HepG2 (cell line): ENCODE measurements at regions not wholly inside any gene's neighbourhood (a gene's known extent, or its start where the extent isn't known, plus 50 kb on each side); places are given as distances from the start of the nearest gene placed in this dataset.

Experiments
- ERF ChIP-seq: IDR thresholded peaks from 2 replicates; pipeline ENCODE4 v1.6.1; 2018; ENCODE audit warnings: missing biosample characterization, missing genetic modification reagents
- HCFC1 ChIP-seq: fragments of 150-350 bp; IDR thresholded peaks from 2 replicates; pipeline ENCODE4 v1.6.1; 2014; ENCODE audit warnings: low read depth, low read length
- HOXA5 ChIP-seq: sonication (generic); formaldehyde crosslinking; IDR thresholded peaks from 2 replicates; pipeline ENCODE4 v1.4.0; 2020; ENCODE audit warnings: missing genetic modification reagents
- MEF2D ChIP-seq: sonication (generic); formaldehyde crosslinking; IDR thresholded peaks from 2 replicates; pipeline ENCODE4 v1.5.1; 2020; ENCODE audit warnings: mild to moderate bottlenecking, missing genetic modification reagents
- NFYB ChIP-seq: sonication (generic); formaldehyde crosslinking; IDR thresholded peaks from 2 replicates; pipeline ENCODE4 v1.4.0; 2020; ENCODE audit warnings: missing genetic modification reagents
- PLSCR1 ChIP-seq: sonication (generic); formaldehyde crosslinking; IDR thresholded peaks from 2 replicates; pipeline ENCODE4 v1.5.0; 2020; ENCODE audit warnings: missing genetic modification reagents, mild to moderate bottlenecking, borderline replicate concordance
- RARA ChIP-seq: IDR thresholded peaks from 2 replicates; pipeline ENCODE4 v1.6.1; 2016; ENCODE audit warnings: missing genetic modification reagents, missing compliant biosample characterization
- RBM22 ChIP-seq: fragments of 200-400 bp; formaldehyde crosslinking; optimal IDR thresholded peaks from 2 replicates; pipeline ENCODE3; 2017; ENCODE audit warnings: mild to moderate bottlenecking, low read length, moderate library complexity
- SOX5 ChIP-seq: IDR thresholded peaks from 2 replicates; pipeline ENCODE4 v1.6.1; 2016; ENCODE audit warnings: borderline replicate concordance
- SP140L ChIP-seq: sonication (generic); formaldehyde crosslinking; IDR thresholded peaks from 2 replicates; pipeline ENCODE4 v1.4.0; 2020; ENCODE audit warnings: missing genetic modification reagents, borderline replicate concordance
- TCF12 ChIP-seq, 2 experiments: fragments of 450-650 bp in 1 of 2; sonication (generic) in 1 of 2; formaldehyde crosslinking in 1 of 2; IDR thresholded peaks; 2 replicates each; pipeline versions ENCODE4 v1.6.1 to v1.8.0; 2017 to 2022; ENCODE audit warnings: antibody characterized with exemption in 1 of 2, mild to moderate bottlenecking in 1 of 2, missing genetic modification reagents in 1 of 2, moderate library complexity in 1 of 2
- TOE1 ChIP-seq: sonication (generic); formaldehyde crosslinking; IDR thresholded peaks from 2 replicates; pipeline ENCODE4 v1.4.0; 2020; ENCODE audit warnings: mild to moderate bottlenecking, missing genetic modification reagents
- ZFX ChIP-seq: sonication (generic); formaldehyde crosslinking; IDR thresholded peaks from 2 replicates; pipeline ENCODE4 v1.4.0; 2020; ENCODE audit warnings: mild to moderate bottlenecking, low read depth, missing genetic modification reagents, moderate library complexity
- ZNF34 ChIP-seq: sonication (generic); formaldehyde crosslinking; IDR thresholded peaks from 2 replicates; pipeline ENCODE4 v1.4.0; 2020; ENCODE audit warnings: mild to moderate bottlenecking, missing genetic modification reagents, borderline replicate concordance
- ZNF577 ChIP-seq: sonication (generic); formaldehyde crosslinking; IDR thresholded peaks from 2 replicates; pipeline ENCODE4 v1.4.0; 2020; ENCODE audit warnings: mild to moderate bottlenecking, low read depth, missing genetic modification reagents, borderline replicate concordance
- TF ChIP-seq, protein P1 (sequence below): sonication (generic); formaldehyde crosslinking; IDR thresholded peaks from 2 replicates; pipeline ENCODE4 v1.5.0; 2020; ENCODE audit warnings: mild to moderate bottlenecking, missing genetic modification reagents, borderline replicate concordance
- TF ChIP-seq, protein P2 (sequence below): sonication (generic); formaldehyde crosslinking; IDR thresholded peaks from 2 replicates; pipeline ENCODE4 v1.4.0; 2020; ENCODE audit warnings: mild to moderate bottlenecking, missing genetic modification reagents, borderline replicate concordance
- TF ChIP-seq, protein P3 (sequence below): sonication (generic); formaldehyde crosslinking; IDR thresholded peaks from 2 replicates; pipeline ENCODE4 v1.4.0; 2020; ENCODE audit warnings: missing genetic modification reagents, mild to moderate bottlenecking, borderline replicate concordance
- TF ChIP-seq, protein P4 (sequence below): sonication (generic); formaldehyde crosslinking; IDR thresholded peaks from 2 replicates; pipeline ENCODE4 v1.5.0; 2020; ENCODE audit warnings: missing genetic modification reagents

- TF ChIP-seq, protein P1, sequence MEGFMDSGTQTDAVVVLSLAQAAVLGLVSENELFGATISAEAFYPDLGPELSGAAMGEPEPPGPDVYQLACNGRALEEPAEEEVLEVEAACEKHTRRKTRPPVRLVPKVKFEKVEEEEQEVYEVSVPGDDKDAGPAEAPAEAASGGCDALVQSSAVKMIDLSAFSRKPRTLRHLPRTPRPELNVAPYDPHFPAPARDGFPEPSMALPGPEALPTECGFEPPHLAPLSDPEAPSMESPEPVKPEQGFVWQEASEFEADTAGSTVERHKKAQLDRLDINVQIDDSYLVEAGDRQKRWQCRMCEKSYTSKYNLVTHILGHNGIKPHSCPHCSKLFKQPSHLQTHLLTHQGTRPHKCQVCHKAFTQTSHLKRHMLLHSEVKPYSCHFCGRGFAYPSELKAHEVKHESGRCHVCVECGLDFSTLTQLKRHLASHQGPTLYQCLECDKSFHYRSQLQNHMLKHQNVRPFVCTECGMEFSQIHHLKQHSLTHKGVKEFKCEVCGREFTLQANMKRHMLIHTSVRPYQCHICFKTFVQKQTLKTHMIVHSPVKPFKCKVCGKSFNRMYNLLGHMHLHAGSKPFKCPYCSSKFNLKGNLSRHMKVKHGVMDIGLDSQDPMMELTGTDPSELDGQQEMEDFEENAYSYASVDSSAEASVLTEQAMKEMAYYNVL, result peak; percentile 10; the same call in 1 of the 2 replicates
- TF ChIP-seq PLSCR1 (CRISPR knock-in tag) (no peak), ZFX (CRISPR knock-in tag) (no peak; the same call in 1 of the 2 replicates), HCFC1 (no peak), ZNF34 (peak; percentile 29; the same call in 1 of the 2 replicates), RARA (CRISPR knock-in tag) (peak; percentile 65), RBM22 (no peak), MEF2D (CRISPR knock-in tag) (no peak), HOXA5 (CRISPR knock-in tag) (no peak), TOE1 (CRISPR knock-in tag) (no peak), TCF12 (IDR thresholded peaks at IDR 0.05) (no peak), TCF12 (CRISPR knock-in tag; IDR thresholded peaks at IDR 0.05) (no peak), SOX5 (CRISPR knock-in tag) (peak; percentile 58; the same call in 1 of the 2 replicates), ERF (CRISPR knock-in tag) (no peak), NFYB (CRISPR knock-in tag) (no peak), SP140L (no peak), ZNF577 (no peak)
- TF ChIP-seq, protein P2, sequence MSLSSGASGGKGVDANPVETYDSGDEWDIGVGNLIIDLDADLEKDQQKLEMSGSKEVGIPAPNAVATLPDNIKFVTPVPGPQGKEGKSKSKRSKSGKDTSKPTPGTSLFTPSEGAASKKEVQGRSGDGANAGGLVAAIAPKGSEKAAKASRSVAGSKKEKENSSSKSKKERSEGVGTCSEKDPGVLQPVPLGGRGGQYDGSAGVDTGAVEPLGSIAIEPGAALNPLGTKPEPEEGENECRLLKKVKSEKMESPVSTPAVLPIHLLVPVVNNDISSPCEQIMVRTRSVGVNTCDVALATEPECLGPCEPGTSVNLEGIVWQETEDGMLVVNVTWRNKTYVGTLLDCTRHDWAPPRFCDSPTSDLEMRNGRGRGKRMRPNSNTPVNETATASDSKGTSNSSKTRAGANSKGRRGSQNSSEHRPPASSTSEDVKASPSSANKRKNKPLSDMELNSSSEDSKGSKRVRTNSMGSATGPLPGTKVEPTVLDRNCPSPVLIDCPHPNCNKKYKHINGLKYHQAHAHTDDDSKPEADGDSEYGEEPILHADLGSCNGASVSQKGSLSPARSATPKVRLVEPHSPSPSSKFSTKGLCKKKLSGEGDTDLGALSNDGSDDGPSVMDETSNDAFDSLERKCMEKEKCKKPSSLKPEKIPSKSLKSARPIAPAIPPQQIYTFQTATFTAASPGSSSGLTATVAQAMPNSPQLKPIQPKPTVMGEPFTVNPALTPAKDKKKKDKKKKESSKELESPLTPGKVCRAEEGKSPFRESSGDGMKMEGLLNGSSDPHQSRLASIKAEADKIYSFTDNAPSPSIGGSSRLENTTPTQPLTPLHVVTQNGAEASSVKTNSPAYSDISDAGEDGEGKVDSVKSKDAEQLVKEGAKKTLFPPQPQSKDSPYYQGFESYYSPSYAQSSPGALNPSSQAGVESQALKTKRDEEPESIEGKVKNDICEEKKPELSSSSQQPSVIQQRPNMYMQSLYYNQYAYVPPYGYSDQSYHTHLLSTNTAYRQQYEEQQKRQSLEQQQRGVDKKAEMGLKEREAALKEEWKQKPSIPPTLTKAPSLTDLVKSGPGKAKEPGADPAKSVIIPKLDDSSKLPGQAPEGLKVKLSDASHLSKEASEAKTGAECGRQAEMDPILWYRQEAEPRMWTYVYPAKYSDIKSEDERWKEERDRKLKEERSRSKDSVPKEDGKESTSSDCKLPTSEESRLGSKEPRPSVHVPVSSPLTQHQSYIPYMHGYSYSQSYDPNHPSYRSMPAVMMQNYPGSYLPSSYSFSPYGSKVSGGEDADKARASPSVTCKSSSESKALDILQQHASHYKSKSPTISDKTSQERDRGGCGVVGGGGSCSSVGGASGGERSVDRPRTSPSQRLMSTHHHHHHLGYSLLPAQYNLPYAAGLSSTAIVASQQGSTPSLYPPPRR, result no peak; the same call in 1 of the 2 replicates
- TF ChIP-seq, protein P3, sequence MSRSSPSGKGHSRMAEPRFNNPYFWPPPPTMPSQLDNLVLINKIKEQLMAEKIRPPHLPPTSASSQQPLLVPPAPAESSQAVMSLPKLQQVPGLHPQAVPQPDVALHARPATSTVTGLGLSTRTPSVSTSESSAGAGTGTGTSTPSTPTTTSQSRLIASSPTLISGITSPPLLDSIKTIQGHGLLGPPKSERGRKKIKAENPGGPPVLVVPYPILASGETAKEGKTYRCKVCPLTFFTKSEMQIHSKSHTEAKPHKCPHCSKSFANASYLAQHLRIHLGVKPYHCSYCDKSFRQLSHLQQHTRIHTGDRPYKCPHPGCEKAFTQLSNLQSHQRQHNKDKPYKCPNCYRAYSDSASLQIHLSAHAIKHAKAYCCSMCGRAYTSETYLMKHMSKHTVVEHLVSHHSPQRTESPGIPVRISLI, result no peak
- TF ChIP-seq, protein P4, sequence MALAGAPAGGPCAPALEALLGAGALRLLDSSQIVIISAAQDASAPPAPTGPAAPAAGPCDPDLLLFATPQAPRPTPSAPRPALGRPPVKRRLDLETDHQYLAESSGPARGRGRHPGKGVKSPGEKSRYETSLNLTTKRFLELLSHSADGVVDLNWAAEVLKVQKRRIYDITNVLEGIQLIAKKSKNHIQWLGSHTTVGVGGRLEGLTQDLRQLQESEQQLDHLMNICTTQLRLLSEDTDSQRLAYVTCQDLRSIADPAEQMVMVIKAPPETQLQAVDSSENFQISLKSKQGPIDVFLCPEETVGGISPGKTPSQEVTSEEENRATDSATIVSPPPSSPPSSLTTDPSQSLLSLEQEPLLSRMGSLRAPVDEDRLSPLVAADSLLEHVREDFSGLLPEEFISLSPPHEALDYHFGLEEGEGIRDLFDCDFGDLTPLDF (CRISPR knock-in tag), result no peak
These were observed 66.3 kb upstream of the HES1 start (continued) for GRCh38 chr3:194069421-194070219.
